ENCODE measurements at regions not wholly inside any gene's neighbourhood (a gene's known extent, or its start where the extent isn't known, plus 50 kb on each side); places are given as distances from the start of the nearest gene placed in this dataset.

GRCh38 chr13:63944911-63945310, 2529.3 kb upstream of the PCDH20 start:
- Histone ChIP-seq H3K27me3 (ENCODE audit: control insufficient read depth, insufficient read depth, low read length) (no peaks in the 10 kb centered on the region), H2BK20ac (ENCODE audit: low read depth, low read length) (no peak overlapping the region), H3K36me3 (ENCODE audit: control insufficient read depth, insufficient read depth, low read length) (no peaks in the 10 kb centered on the region), H4K5ac (ENCODE audit: low read depth, low read length) (no peak overlapping the region), H3K56ac (ENCODE audit: extremely low read depth, insufficient read depth, low read length) (no peak overlapping the region), H3K9me3 (ENCODE audit: control insufficient read depth, insufficient read depth, low read length) (no peaks in the 10 kb centered on the region), H2BK120ac (ENCODE audit: low read depth, low read length) (no peak overlapping the region), H3K4ac (ENCODE audit: low read depth, low read length) (no peak overlapping the region), H3K14ac (replicated peaks; ENCODE audit: low read depth, low read length) (no peak overlapping the region), H3K79me1 (ENCODE audit: low read depth in 1 of 2, low read length in 2 of 2) (no peaks in the 10 kb centered on the region), H4K8ac (ENCODE audit: low read depth in 2 of 2, low read length in 2 of 2) (no peak overlapping the region), H3K4me1 (ENCODE audit: control insufficient read depth, insufficient read depth, low read length) (peaks cover 1% of the 10 kb centered on the region; the same call in 1 of the 2 replicates), H3K23ac (ENCODE audit: low read depth, low read length) (no peak overlapping the region), H3K4me2 (ENCODE audit: low read depth, low read length) (no peak overlapping the region), H2AK5ac (ENCODE audit: low read depth, low read length) (no peak overlapping the region), H3K9me1 (ENCODE audit: insufficient read depth, low read length) (0 out of 2 replicates have a peak, but pooled peaks cover 3% of the 10 kb centered on the region), H4K20me1 (ENCODE audit: insufficient read depth, low read length) (no peaks in the 10 kb centered on the region), H2BK5ac (ENCODE audit: low read depth, low read length, poor library complexity, severe bottlenecking) (no peak overlapping the region), H3K9ac (ENCODE audit: low read depth, low read length) (no peak overlapping the region), H2BK15ac (ENCODE audit: low read depth, low read length) (no peak overlapping the region), H2AFZ (replicated peaks; ENCODE audit: low read length, poor library complexity) (no peak overlapping the region), H3K27ac (ENCODE audit: insufficient read depth, low read length) (no peak overlapping the region), H3K18ac (ENCODE audit: low read depth, low read length) (no peak overlapping the region), H3K4me3 (ENCODE audit: insufficient read depth, low read depth, low read length) (no peak overlapping the region), H4K91ac (ENCODE audit: insufficient read depth, low read depth, low read length) (no peak overlapping the region), H2AK9ac (replicated peaks; ENCODE audit: low read depth, low read length, poor library complexity) (no peak overlapping the region)
- DNase-seq = no peak
- BruUV-seq (replicated peaks) = no TSS peak
- dilution Hi-C loops (cut with HindIII; ENCODE audit: low sequenced_read_pairs, unreplicated experiment) (no loop called here), in situ Hi-C loops (cut with MboI; ENCODE audit: low sequenced_read_pairs) (no loop called here), intact Hi-C loops (cut with micrococcal nuclease) (no loop called here)
- ATAC-seq (ENCODE audit: low read depth) = no peak
- CTCF ChIA-PET = no interaction called here
- TF ChIP-seq POLR2A (IDR thresholded peaks at IDR 0.05; ENCODE audit: low read depth, low read length) (no peak), MAZ (IDR thresholded peaks at IDR 0.05; ENCODE audit: borderline replicate concordance, low read depth, low read length) (no peak), CEBPB (IDR thresholded peaks at IDR 0.05; ENCODE audit: low read depth, low read length) (no peak)
- POLR2A ChIA-PET (ENCODE audit: unreplicated experiment) = interaction anchor here (0.6 kb wide), 1 partner anchor 963 kb away, joined by 3 read pairs; no protein-coding TSS in a partner anchor
